Prostate gland (tissue), 2 donors: ENCODE measurements at regions not wholly inside any gene's neighbourhood (a gene's known extent, or its start where the extent isn't known, plus 50 kb on each side); places are given as distances from the start of the nearest gene placed in this dataset.

Experiments used
- DNase-seq: peaks from one replicate; pipeline ENCODE4 v3.0.0-alpha.2; 2019; ENCODE audit warnings: low spot score
- H3K27ac ChIP-seq, 2 donors: fragments of 200-600 bp; sonication (generic); 2 replicates each; pipeline ENCODE4 v1.5.1; 2017 to 2019
- H3K27me3 ChIP-seq: fragments of 200-600 bp; sonication (generic); replicated peaks from 2 replicates; pipeline ENCODE4 v1.5.1; 2019; ENCODE audit not compliant: insufficient read depth
- H3K36me3 ChIP-seq, 2 donors: fragments of 200-600 bp; sonication (generic); 1 replicate in 1 of 2; 2 replicates in 1 of 2; pipeline versions ENCODE4 v1.5.1 to v1.8.1; 2017 to 2019
- H3K4me1 ChIP-seq: fragments of 200-600 bp; sonication (generic); replicated peaks from 2 replicates; pipeline ENCODE4 v1.5.1; 2019
- H3K4me3 ChIP-seq, 2 donors: fragments of 200-600 bp; sonication (generic); 2 replicates each; pipeline ENCODE4 v1.5.1; 2017 to 2019
- H3K9me3 ChIP-seq: fragments of 200-600 bp; sonication (generic); 2 replicates; pipeline ENCODE4 v1.5.1; 2017
- CTCF ChIP-seq, 4 experiments: fragments of 200-600 bp in 2 of 4; fragments of 450-650 bp in 2 of 4; sonication (generic) in 2 of 4; IDR thresholded peaks; 1 replicate in 3 of 4; 2 replicates in 1 of 4; pipeline ENCODE4 v1.5.1; 2016 to 2019; ENCODE audit warnings: antibody characterized with exemption in 4 of 4, mild to moderate bottlenecking in 2 of 4, moderate library complexity in 2 of 4
- POLR2A ChIP-seq: fragments of 450-650 bp; IDR thresholded peaks from one replicate; pipeline ENCODE4 v1.6.1; 2016; ENCODE audit warnings: antibody characterized with exemption, mild to moderate bottlenecking
- POLR2AphosphoS5 ChIP-seq: sonication (generic); formaldehyde crosslinking; IDR thresholded peaks from one replicate; pipeline ENCODE4 v1.6.1; 2017; ENCODE audit warnings: antibody characterized with exemption
- WGBS: methylation state at CpG from one replicate; pipeline ENCODE4 v1.1.5; 2018; 5-methylcytosine and 5-hydroxymethylcytosine counted together
- intact Hi-C: fragments of 100-400 bp; cut with DNase I; formaldehyde crosslinking; loops from one replicate; pipeline ENCODE4 v1.14.2; 2022

- Histone ChIP-seq H3K4me3 (no peak overlapping the region), H3K4me1 (no peaks in the 10 kb centered on the region), H3K36me3 (no peaks in the 10 kb centered on the region), H3K27ac (no peak overlapping the region), H3K27me3 (no peaks in the 10 kb centered on the region), H3K9me3 (no peaks in the 10 kb centered on the region)
- no peak for TF ChIP-seq POLR2AphosphoS5
- TF ChIP-seq CTCF (IDR thresholded peaks at IDR 0.05), result no peak
- TF ChIP-seq POLR2A, result no peak
- 93% methylated on average over 25 of the region's 25 CpGs for WGBS
- intact Hi-C loops, result no loop called here
- no peak for DNase-seq
These were observed 101.3 kb upstream of the MAN2A1 start for GRCh38 chr5:109588281-109589035.

- Histone ChIP-seq H3K36me3 (no peaks in the 10 kb centered on the region), H3K27me3 (no peaks in the 10 kb centered on the region), H3K4me3 (no peak overlapping the region), H3K9me3 (no peaks in the 10 kb centered on the region), H3K27ac (no peak overlapping the region), H3K4me1 (no peaks in the 10 kb centered on the region)
- intact Hi-C loops, result no loop called here
- WGBS, result 42% methylated on average over 4 of the region's 4 CpGs
- TF ChIP-seq POLR2AphosphoS5 (no peak), POLR2A (no peak), CTCF (IDR thresholded peaks at IDR 0.05) (no peak)
- DNase-seq, result no peak
These were observed 104.6 kb upstream of the MAN2A1 start for GRCh38 chr5:109584986-109585599.

- Histone ChIP-seq H3K36me3 (no peaks in the 10 kb centered on the region), H3K9me3 (no peaks in the 10 kb centered on the region), H3K4me1 (no peaks in the 10 kb centered on the region), H3K27ac (no peak overlapping the region), H3K27me3 (no peaks in the 10 kb centered on the region), H3K4me3 (no peak overlapping the region)
- WGBS, result 64% methylated on average over 3 of the region's 3 CpGs
- no peak for DNase-seq
- TF ChIP-seq CTCF (IDR thresholded peaks at IDR 0.05) (no peak), POLR2A (no peak), POLR2AphosphoS5 (no peak)
- intact Hi-C loops, result no loop called here
These were observed 109.5 kb upstream of the MAN2A1 start for GRCh38 chr5:109580225-109580624.

GRCh38 chr5:109575506-109575905 is 114.2 kb upstream of the MAN2A1 start:
- no peaks in the 10 kb centered on the region for H3K9me3 ChIP-seq
- TF ChIP-seq CTCF (IDR thresholded peaks at IDR 0.05) (no peak), POLR2AphosphoS5 (no peak), POLR2A (no peak)
- H3K27me3 ChIP-seq, result no peaks in the 10 kb centered on the region
- DNase-seq, result no peak
- H3K4me3 ChIP-seq, result no peak overlapping the region
- no peak overlapping the region for H3K27ac ChIP-seq
- WGBS, result 91% methylated on average over 2 of the region's 2 CpGs
- intact Hi-C loops, result no loop called here
- no peaks in the 10 kb centered on the region for H3K36me3 ChIP-seq
- H3K4me1 ChIP-seq, result no peaks in the 10 kb centered on the region

- Histone ChIP-seq H3K9me3 (no peaks in the 10 kb centered on the region), H3K27ac (no peak overlapping the region), H3K27me3 (no peaks in the 10 kb centered on the region), H3K4me1 (no peaks in the 10 kb centered on the region), H3K36me3 (no peaks in the 10 kb centered on the region), H3K4me3 (no peak overlapping the region)
- no peak for DNase-seq
- intact Hi-C loops, result no loop called here
- TF ChIP-seq CTCF (IDR thresholded peaks at IDR 0.05), result no peak
- no peak for TF ChIP-seq POLR2AphosphoS5
- TF ChIP-seq POLR2A, result no peak
These were observed 114.7 kb upstream of the MAN2A1 start for GRCh38 chr5:109574985-109575384.
